GM10248 (cell line): ENCODE measurements at regions not wholly inside any gene's neighbourhood (a gene's known extent, or its start where the extent isn't known, plus 50 kb on each side); places are given as distances from the start of the nearest gene placed in this dataset.

Experiments
- CTCF ChIA-PET: fragments of 300-600 bp; sonication (Branson Sonifier 250); formaldehyde crosslinking; extraction: SDS; loops from one replicate; lab custom pipeline; 2021; ENCODE audit warnings: antibody characterized with exemption; lab: Yijun Ruan, JAX
- POLR2A ChIA-PET: fragments of 350-650 bp; sonication (Branson Sonifier 250); formaldehyde crosslinking; extraction: SDS; loops from one replicate; lab custom pipeline; 2020; ENCODE audit warnings: antibody characterized with exemption; lab: Yijun Ruan, JAX
- DNase-seq: peaks from one replicate; pipeline ENCODE4 v3.0.0; 2012; ENCODE audit errors: extremely low spot score
- TF ChIP-seq, protein P1 (sequence below): IDR thresholded peaks from 2 replicates; pipeline ENCODE4 v1.5.1; 2012; ENCODE audit warnings: mild to moderate bottlenecking, low read depth; ENCODE audit errors: extremely low read depth, missing control alignments, control extremely low read depth

DNA sequence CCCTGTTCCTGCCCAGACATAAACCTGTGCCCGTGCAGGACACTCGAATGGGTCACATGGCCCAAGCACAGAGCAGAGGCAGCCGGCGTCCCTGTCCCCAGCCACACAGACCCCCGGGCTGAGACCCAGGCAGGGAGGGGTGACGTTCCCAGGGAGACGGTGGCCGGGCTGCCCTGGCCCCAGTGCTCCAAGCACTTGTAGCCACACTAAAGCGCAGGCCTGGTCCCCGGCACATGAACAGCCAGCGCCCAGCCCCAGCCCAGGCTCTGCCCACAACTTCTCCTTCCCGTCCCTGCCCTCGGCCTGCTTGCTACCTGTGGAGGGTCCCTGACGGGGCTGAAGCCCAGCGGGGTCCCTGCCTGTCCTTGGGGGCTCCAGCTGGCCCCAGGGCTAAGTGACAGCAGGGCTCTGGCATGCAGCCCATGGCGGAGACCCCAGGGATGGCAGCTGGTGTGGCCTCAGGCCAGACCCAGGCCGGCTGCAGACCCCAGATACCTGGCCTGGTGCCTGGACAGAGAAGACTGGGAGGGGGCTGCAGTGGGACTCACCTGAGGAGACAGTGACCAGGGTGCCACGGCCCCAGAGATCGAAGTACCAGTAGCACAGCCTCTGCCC is 338.4 kb downstream of the TMEM121 start:
- no peak for DNase-seq
- POLR2A ChIA-PET = no interaction called here
- CTCF ChIA-PET = interaction anchor here (1.5 kb wide), 1 partner anchor 136 kb away, joined by 4 read pairs; no protein-coding TSS in a partner anchor
- TF ChIP-seq, protein P1, sequence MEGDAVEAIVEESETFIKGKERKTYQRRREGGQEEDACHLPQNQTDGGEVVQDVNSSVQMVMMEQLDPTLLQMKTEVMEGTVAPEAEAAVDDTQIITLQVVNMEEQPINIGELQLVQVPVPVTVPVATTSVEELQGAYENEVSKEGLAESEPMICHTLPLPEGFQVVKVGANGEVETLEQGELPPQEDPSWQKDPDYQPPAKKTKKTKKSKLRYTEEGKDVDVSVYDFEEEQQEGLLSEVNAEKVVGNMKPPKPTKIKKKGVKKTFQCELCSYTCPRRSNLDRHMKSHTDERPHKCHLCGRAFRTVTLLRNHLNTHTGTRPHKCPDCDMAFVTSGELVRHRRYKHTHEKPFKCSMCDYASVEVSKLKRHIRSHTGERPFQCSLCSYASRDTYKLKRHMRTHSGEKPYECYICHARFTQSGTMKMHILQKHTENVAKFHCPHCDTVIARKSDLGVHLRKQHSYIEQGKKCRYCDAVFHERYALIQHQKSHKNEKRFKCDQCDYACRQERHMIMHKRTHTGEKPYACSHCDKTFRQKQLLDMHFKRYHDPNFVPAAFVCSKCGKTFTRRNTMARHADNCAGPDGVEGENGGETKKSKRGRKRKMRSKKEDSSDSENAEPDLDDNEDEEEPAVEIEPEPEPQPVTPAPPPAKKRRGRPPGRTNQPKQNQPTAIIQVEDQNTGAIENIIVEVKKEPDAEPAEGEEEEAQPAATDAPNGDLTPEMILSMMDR = no peak

DNA sequence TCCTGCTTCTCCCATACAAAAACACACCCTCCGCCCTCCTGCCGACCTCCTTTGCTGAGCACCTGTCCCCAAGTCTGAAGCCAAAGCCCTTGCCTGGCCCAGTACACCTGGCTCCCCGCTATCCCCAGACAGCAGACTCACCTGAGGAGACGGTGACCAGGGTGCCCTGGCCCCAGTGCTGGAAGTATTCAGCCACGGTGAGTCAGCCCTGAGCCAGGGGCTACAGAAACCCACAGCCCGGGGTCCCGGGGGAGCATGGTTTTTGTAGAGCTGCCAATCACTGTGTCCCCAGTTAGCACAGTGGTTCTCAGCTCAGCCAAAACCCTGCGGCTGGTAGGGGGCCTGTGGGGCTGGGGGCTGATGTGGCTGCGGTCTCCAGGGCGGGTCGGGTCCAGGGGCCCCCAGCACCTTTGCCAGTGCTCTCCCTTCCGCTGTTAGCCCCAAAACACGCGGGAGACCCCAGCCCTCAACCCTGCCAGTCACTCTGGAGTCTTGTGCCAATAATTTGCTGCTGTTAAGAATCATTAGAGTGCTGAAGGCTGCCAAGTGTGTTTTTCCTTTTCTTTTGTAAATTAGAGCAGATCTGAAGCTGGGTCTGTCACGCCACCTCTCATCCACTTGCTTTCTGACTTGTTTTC is 339.0 kb downstream of the TMEM121 start:
- CTCF ChIA-PET = no interaction called here
- POLR2A ChIA-PET = no interaction called here
- TF ChIP-seq, protein P1 = no peak
- DNase-seq = no peak

DNA sequence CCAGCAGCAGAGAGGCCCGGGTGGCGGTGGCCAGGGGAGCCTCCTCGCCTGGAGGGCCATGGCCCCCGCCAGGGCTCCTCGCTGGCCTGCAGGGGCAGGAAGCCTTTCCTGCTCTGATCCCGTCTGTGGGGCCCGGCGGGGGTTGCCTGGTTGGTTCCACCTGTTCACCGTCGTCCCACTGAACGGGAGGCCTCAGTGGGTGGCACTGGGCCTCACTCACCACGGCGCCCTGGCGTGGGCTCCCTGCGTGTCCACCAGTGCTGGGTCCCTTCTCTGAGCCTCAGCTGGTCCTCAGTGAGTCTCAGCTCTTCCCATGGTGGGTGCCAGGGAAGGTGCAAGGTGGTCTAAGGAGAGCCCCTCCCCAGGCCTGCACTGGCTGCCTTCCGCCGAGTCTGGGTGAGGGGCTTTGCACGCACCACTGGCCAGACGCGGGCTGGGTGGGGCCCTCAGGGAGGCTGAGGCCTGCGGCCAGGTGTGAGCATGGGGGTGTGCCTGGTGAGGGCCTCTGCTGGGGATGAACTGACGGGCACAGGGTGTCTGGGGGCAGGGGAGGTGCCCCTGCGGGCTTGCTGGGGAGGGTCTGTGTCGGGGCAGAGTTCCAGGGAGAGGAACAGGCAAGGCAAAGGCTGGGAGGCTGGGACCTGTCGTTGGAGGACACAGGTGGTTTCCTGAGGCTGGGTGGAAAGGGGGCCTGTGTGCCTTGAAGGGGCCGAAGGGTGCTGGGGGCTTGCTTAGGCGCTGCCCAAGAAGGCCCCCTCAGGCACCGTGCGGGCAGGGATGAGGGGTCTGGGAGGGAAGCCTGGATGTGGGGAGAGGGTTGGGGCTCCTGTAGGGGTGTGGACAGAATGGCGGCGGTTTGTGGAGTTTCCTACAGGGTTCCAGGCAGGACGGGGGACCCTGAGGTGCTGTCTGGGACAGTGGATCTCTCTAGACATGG is 339.8 kb downstream of the TMEM121 start:
- CTCF ChIA-PET = no interaction called here
- TF ChIP-seq, protein P1 = no peak
- DNase-seq = no peak
- POLR2A ChIA-PET = no interaction called here

DNA sequence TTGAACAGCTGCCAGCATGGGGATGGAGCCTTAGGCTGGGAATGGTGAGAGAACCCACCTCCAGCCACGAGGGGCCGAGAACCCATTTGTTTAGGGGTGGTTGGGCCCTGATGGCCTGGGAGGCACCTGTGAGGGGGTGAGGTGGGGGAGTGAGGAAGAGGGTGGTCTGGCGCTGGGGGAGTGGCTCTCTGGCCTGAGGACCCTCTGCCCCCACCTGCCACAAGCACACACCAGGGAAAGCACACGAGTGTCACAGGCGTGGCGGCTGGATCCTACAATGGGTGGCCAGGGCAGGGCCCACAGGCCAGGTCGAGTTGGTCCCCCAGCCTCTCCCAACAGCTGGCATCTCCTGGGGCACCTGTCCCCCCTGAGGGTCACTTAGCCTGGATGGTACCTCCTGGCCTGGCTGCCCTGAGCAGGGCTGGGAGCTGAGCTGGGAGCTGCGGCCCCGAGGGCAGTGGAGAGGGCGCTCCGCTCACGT is 340.5 kb downstream of the TMEM121 start:
- ChIA-PET POLR2A (no interaction called here), CTCF (no interaction called here)
- TF ChIP-seq, protein P1 = no peak
- no peak for DNase-seq

DNA sequence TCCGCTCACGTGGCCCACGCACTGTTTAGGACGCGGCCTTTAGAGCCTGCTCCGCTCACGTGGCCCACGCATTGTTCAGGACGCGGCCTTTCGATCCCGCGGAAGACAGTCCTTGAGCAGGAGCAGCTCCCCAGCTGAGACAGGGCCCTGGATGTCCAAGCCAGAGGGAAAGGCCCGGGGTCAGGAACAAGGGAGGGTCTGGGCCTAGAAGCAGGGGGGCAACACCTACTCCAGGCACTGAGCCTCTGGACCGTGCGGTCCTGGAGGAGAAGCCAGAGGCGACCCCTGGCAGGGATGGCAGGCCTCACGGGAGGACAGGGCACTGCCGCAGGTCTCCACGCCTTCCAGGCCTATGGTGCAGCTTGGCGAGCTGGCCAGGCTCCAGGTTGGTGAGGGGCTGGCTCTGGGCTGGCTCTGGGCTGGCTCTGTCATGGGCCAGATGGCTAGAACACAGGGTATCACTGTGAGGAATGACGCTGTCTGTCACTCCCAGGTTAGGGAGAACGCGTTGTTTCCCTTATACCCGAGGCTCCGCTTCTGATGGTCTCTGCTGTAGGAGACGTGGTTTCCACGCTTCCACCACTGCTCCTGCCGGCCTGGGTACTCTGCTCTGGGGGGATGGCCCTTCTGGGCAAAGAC is 341.7 kb downstream of the TMEM121 start:
- CTCF ChIA-PET = no interaction called here
- POLR2A ChIA-PET = no interaction called here
- TF ChIP-seq, protein P1 = no peak
- no peak for DNase-seq

DNA sequence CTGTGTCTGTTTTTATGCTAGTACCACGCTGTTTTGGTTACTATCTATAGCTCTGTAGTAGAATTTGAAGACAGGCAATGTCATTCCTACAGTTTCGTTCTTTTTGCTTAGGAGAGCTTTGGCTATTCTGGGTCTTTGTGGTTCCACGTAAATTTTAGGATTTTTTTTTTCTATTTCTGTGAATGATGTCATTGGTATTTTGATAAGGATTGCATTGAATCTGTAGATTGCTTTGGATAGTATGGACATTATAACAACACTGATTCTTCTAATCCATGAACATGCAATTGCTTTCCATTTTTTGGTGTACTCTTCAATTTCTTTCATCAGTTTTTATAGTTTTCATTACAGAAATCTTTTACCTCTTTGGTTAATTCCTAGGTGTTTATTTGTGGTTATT is 345.2 kb downstream of the TMEM121 start:
- POLR2A ChIA-PET = no interaction called here
- CTCF ChIA-PET = no interaction called here
- TF ChIP-seq, protein P1 = no peak
- no peak for DNase-seq
